ENCODE measurements at regions not wholly inside any gene's neighbourhood (a gene's known extent, or its start where the extent isn't known, plus 50 kb on each side); places are given as distances from the start of the nearest gene placed in this dataset.

DNA sequence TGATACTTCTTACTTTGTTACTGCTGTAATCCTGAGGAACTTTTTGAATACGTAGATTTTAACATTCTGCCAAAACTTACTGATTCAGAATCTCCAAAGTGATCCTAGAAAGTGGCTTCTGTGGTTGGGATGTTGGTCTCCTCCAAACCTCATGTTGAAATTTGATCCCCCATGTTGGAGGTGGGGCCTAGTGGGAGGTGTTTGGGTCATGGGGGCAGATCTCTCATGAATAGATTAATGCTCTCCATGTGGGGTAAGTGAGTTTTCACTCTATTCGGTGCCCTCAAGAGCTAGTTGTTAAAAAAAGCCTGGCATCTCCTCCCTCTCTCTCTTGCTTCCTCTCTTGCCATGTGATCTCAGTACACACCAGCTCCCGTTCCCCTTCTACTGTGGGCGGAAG is 329.9 kb downstream of the HRH4 start:
- WGBS, 2 experiments (ENCODE audit: insufficient coverage in 2 of 2) = 82 to 87% methylated on average over 2 of the region's 4 CpGs
- Histone ChIP-seq H3K9me3 (ENCODE audit: control insufficient read depth, low read length) (no peaks in the 10 kb centered on the region), H3K4me3 (ENCODE audit: extremely low read depth, insufficient read depth, low read length, poor library complexity, severe bottlenecking) (no peak overlapping the region), H3K27ac (ENCODE audit: low read depth, low read length, severe bottlenecking) (no peak overlapping the region), H3K4me1 (ENCODE audit: control insufficient read depth, insufficient read depth, low read length, poor library complexity, severe bottlenecking) (peaks cover 7% of the 10 kb centered on the region), H3K36me3 (ENCODE audit: control insufficient read depth, insufficient read depth, low read length) (no peaks in the 10 kb centered on the region)

DNA sequence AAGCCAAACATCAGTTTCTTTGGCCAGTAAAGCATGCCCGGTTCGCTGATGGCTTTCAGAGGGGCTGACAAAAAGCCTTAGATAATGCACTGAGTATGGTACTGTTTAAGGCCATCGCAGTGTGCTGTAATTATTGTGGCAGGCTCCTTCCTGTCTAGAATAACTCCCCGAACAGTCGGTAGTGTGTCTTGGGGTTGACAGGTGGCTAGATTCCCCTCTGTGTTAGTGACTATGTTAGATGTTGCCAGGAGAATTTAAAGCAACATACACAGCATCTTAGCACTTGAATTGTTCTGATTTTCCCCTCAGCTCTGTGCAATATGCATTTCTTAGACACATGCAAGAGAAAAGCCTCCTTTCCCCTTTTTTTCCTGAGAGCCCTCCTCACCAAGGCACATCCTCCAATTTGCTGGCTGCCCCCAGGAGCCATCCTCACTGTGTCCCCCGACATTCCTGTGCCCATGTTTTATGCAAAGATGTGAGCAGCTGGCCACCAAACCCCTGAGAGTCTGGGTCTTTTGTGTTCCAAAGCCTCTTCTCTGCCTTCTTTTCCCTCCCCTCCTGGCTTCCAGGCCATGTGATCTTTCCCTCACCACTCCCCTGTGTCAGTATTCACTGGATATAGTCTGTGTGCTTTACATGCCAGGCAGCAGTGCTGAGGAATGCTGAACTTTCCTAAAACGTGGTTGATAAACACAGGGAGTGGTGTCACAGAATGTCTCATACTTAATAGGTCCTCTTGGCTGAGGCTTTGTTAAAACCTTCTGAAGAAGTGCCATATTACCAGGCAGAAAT is 331.5 kb downstream of the HRH4 start:
- Histone ChIP-seq H3K36me3 (ENCODE audit: control insufficient read depth, insufficient read depth, low read length) (no peaks in the 10 kb centered on the region), H3K9me3 (ENCODE audit: control insufficient read depth, low read length) (no peaks in the 10 kb centered on the region), H3K4me1 (ENCODE audit: control insufficient read depth, insufficient read depth, low read length, poor library complexity, severe bottlenecking) (peaks cover 7% of the 10 kb centered on the region), H3K4me3 (ENCODE audit: extremely low read depth, insufficient read depth, low read length, poor library complexity, severe bottlenecking) (no peak overlapping the region), H3K27ac (ENCODE audit: low read depth, low read length, severe bottlenecking) (peak overlapping the region; percentile 63)
- WGBS, 2 experiments (ENCODE audit: insufficient coverage in 2 of 2) = 59 to 73% methylated on average over 3 to 5 of the region's 7 CpGs

DNA sequence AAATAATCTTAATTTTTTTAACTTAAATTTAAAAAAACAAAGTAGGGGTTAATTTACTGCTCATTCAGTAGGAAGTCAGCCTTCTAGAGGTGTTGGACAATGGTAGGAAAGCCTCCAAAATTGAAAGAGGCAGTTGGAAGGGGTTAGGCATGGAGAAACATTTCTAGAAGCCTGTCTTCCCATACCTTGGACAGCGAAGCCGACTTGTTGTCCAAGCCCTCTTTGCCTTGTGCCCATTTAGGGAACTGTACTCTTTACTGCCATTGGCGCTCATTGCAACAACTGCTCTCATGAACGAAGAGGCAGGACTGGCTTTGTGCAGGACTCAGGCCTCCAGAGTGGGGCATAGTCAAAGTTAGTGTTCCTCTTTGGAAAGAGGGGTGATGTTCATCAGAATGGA is 333.3 kb downstream of the HRH4 start:
- Histone ChIP-seq H3K27ac (ENCODE audit: low read depth, low read length, severe bottlenecking) (no peak overlapping the region), H3K36me3 (ENCODE audit: control insufficient read depth, insufficient read depth, low read length) (no peaks in the 10 kb centered on the region), H3K4me3 (ENCODE audit: extremely low read depth, insufficient read depth, low read length, poor library complexity, severe bottlenecking) (no peak overlapping the region), H3K4me1 (ENCODE audit: control insufficient read depth, insufficient read depth, low read length, poor library complexity, severe bottlenecking) (peaks cover 7% of the 10 kb centered on the region), H3K9me3 (ENCODE audit: control insufficient read depth, low read length) (no peaks in the 10 kb centered on the region)
- 96 to 98% methylated on average over 4 of the region's 4 CpGs for WGBS, 2 experiments (ENCODE audit: insufficient coverage in 2 of 2)

DNA sequence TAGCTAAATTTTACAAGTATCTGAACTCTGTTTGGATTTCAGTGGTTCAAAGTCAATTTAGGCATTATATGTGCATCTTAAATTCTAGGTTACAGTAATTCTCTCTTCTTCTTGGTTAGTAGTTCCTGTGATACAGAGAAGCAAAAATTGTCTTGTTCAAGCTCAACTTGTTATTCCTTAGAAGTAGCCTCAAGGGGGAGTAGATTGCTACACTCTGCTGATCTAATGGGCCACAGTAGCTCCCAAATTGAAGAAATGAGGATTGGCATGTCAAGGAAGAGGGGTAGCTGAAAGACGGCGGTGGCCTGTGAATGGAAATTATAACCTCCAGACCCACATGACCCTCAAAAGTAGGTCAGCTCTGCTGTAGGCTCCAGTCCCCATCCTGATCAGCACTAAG is 334.7 kb downstream of the HRH4 start:
- WGBS, 2 experiments (ENCODE audit: insufficient coverage in 2 of 2) = 92 to 100% methylated on average over 2 of the region's 2 CpGs
- Histone ChIP-seq H3K4me3 (ENCODE audit: extremely low read depth, insufficient read depth, low read length, poor library complexity, severe bottlenecking) (no peak overlapping the region), H3K36me3 (ENCODE audit: control insufficient read depth, insufficient read depth, low read length) (no peaks in the 10 kb centered on the region), H3K9me3 (ENCODE audit: control insufficient read depth, low read length) (no peaks in the 10 kb centered on the region), H3K4me1 (ENCODE audit: control insufficient read depth, insufficient read depth, low read length, poor library complexity, severe bottlenecking) (peaks cover 7% of the 10 kb centered on the region), H3K27ac (ENCODE audit: low read depth, low read length, severe bottlenecking) (no peak overlapping the region)

DNA sequence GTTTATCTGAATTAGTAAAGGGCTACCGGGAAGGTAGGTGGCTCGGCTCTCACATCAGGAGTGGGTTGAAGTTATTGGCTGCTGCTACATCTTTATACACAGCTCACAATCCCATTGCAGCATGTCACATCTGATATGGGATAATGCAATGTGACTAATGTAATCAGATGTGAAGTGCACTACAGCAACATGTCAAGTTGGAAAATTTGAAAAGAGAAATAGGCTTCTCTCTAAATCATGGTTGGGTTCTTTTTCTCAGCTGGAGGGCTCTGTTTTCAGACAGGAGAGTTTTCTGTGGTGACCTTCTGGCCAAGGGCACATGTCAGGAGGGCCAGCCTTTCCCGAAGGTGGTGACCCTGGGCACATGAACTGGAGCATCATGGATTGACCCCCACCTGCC is 337.5 kb downstream of the HRH4 start:
- Histone ChIP-seq H3K36me3 (ENCODE audit: control insufficient read depth, insufficient read depth, low read length) (no peaks in the 10 kb centered on the region), H3K27ac (ENCODE audit: low read depth, low read length, severe bottlenecking) (no peak overlapping the region), H3K4me1 (ENCODE audit: control insufficient read depth, insufficient read depth, low read length, poor library complexity, severe bottlenecking) (no peaks in the 10 kb centered on the region), H3K4me3 (ENCODE audit: extremely low read depth, insufficient read depth, low read length, poor library complexity, severe bottlenecking) (no peak overlapping the region), H3K9me3 (ENCODE audit: control insufficient read depth, low read length) (no peaks in the 10 kb centered on the region)
- 100% methylated on average over 1 of the region's 3 CpGs; no CpG with 5 or more reads in 1 of the 2 experiments for WGBS, 2 experiments (ENCODE audit: insufficient coverage in 2 of 2)

- no peak overlapping the region for H3K27ac ChIP-seq (ENCODE audit: low read depth, low read length, severe bottlenecking)
- H3K4me1 ChIP-seq (ENCODE audit: control insufficient read depth, insufficient read depth, low read length, poor library complexity, severe bottlenecking) = no peaks in the 10 kb centered on the region
- 56 to 83% methylated on average over 1 of the region's 1 CpG for WGBS, 2 experiments (ENCODE audit: insufficient coverage in 2 of 2)
- no peak overlapping the region for H3K4me3 ChIP-seq (ENCODE audit: extremely low read depth, insufficient read depth, low read length, poor library complexity, severe bottlenecking)
- no peaks in the 10 kb centered on the region for H3K9me3 ChIP-seq (ENCODE audit: control insufficient read depth, low read length)
- no peaks in the 10 kb centered on the region for H3K36me3 ChIP-seq (ENCODE audit: control insufficient read depth, insufficient read depth, low read length)
Observed at GRCh38 chr18:24799176-24799575, 338.7 kb downstream of the HRH4 start.

GRCh38 chr18:24799720-24800119 is 339.3 kb downstream of the HRH4 start:
- Histone ChIP-seq H3K27ac (ENCODE audit: low read depth, low read length, severe bottlenecking) (no peak overlapping the region), H3K4me1 (ENCODE audit: control insufficient read depth, insufficient read depth, low read length, poor library complexity, severe bottlenecking) (no peaks in the 10 kb centered on the region), H3K9me3 (ENCODE audit: control insufficient read depth, low read length) (no peaks in the 10 kb centered on the region), H3K36me3 (ENCODE audit: control insufficient read depth, insufficient read depth, low read length) (no peaks in the 10 kb centered on the region), H3K4me3 (ENCODE audit: extremely low read depth, insufficient read depth, low read length, poor library complexity, severe bottlenecking) (no peak overlapping the region)
- WGBS, 2 experiments (ENCODE audit: insufficient coverage in 2 of 2) = 50 to 79% methylated on average over 1 to 3 of the region's 4 CpGs

- Histone ChIP-seq H3K4me3 (ENCODE audit: extremely low read depth, insufficient read depth, low read length, poor library complexity, severe bottlenecking) (no peak overlapping the region), H3K36me3 (ENCODE audit: control insufficient read depth, insufficient read depth, low read length) (no peaks in the 10 kb centered on the region), H3K4me1 (ENCODE audit: control insufficient read depth, insufficient read depth, low read length, poor library complexity, severe bottlenecking) (no peaks in the 10 kb centered on the region), H3K27ac (ENCODE audit: low read depth, low read length, severe bottlenecking) (no peak overlapping the region), H3K9me3 (ENCODE audit: control insufficient read depth, low read length) (no peaks in the 10 kb centered on the region)
- 70% methylated on average over 1 of the region's 1 CpG; no CpG with 5 or more reads in 1 of the 2 experiments for WGBS, 2 experiments (ENCODE audit: insufficient coverage in 2 of 2)
Observed at GRCh38 chr18:24801001-24801400, 340.6 kb downstream of the HRH4 start.

- Histone ChIP-seq H3K4me1 (ENCODE audit: control insufficient read depth, insufficient read depth, low read length, poor library complexity, severe bottlenecking) (no peaks in the 10 kb centered on the region), H3K9me3 (ENCODE audit: control insufficient read depth, low read length) (no peaks in the 10 kb centered on the region)
Observed at GRCh38 chr18:24802456-24802855, 342.0 kb downstream of the HRH4 start.

GRCh38 chr18:24805156-24805555 is 344.7 kb downstream of the HRH4 start:
- Histone ChIP-seq H3K36me3 (ENCODE audit: control insufficient read depth, insufficient read depth, low read length) (no peaks in the 10 kb centered on the region), H3K4me1 (ENCODE audit: control insufficient read depth, insufficient read depth, low read length, poor library complexity, severe bottlenecking) (no peaks in the 10 kb centered on the region), H3K9me3 (ENCODE audit: control insufficient read depth, low read length) (no peaks in the 10 kb centered on the region), H3K4me3 (ENCODE audit: extremely low read depth, insufficient read depth, low read length, poor library complexity, severe bottlenecking) (no peak overlapping the region), H3K27ac (ENCODE audit: low read depth, low read length, severe bottlenecking) (no peak overlapping the region)
- 94 to 100% methylated on average over 3 of the region's 5 CpGs for WGBS, 2 experiments (ENCODE audit: insufficient coverage in 2 of 2)

More at GRCh38 chr18:24802456-24802855, 342.0 kb downstream of the HRH4 start:
- H3K4me3 ChIP-seq (ENCODE audit: extremely low read depth, insufficient read depth, low read length, poor library complexity, severe bottlenecking) = no peak overlapping the region
- H3K36me3 ChIP-seq (ENCODE audit: control insufficient read depth, insufficient read depth, low read length) = no peaks in the 10 kb centered on the region
- no peak overlapping the region for H3K27ac ChIP-seq (ENCODE audit: low read depth, low read length, severe bottlenecking)

GRCh38 chr18:24809173-24809950 is 348.9 kb downstream of the HRH4 start:
- Histone ChIP-seq H3K4me3 (ENCODE audit: extremely low read depth, insufficient read depth, low read length, poor library complexity, severe bottlenecking) (no peak overlapping the region), H3K9me3 (ENCODE audit: control insufficient read depth, low read length) (no peaks in the 10 kb centered on the region), H3K27ac (ENCODE audit: low read depth, low read length, severe bottlenecking) (no peak overlapping the region), H3K4me1 (ENCODE audit: control insufficient read depth, insufficient read depth, low read length, poor library complexity, severe bottlenecking) (peaks cover 3% of the 10 kb centered on the region), H3K36me3 (ENCODE audit: control insufficient read depth, insufficient read depth, low read length) (no peaks in the 10 kb centered on the region)
- 94 to 96% methylated on average over 4 to 5 of the region's 7 CpGs for WGBS, 2 experiments (ENCODE audit: insufficient coverage in 2 of 2)
